Nephron (organoid): ENCODE measurements at regions not wholly inside any gene's neighbourhood (a gene's known extent, or its start where the extent isn't known, plus 50 kb on each side); places are given as distances from the start of the nearest gene placed in this dataset.

Experiments
- H3K27ac Mint-ChIP-seq, 3 experiments: 2 replicates each; pipeline ENCODE4 v1.8.0; 2020; ENCODE audit warnings: mixed read lengths in 3 of 3, mild to moderate bottlenecking in 2 of 3, moderate library complexity in 1 of 3
- H3K27me3 Mint-ChIP-seq: 2 replicates; pipeline ENCODE4 v1.8.0; 2021; ENCODE audit warnings: low read depth, mild to moderate bottlenecking, moderate library complexity, mixed read lengths
- H3K36me3 Mint-ChIP-seq: 2 replicates; pipeline ENCODE4 v1.8.0; 2020; ENCODE audit warnings: low read depth, mixed read lengths
- H3K4me1 Mint-ChIP-seq: 2 replicates; pipeline ENCODE4 v1.8.0; 2020; ENCODE audit warnings: mixed read lengths
- H3K4me3 Mint-ChIP-seq, 3 experiments: 2 replicates each; pipeline ENCODE4 v1.8.0; 2020; ENCODE audit warnings: mild to moderate bottlenecking in 3 of 3, mixed read lengths in 3 of 3, moderate library complexity in 2 of 3
- H3K9me3 Mint-ChIP-seq: 2 replicates; pipeline ENCODE4 v1.8.0; 2020; ENCODE audit warnings: mixed read lengths
- TF ChIP-seq, protein P1 (sequence below), 3 experiments: fragments of 200-600 bp; sonication (generic); IDR thresholded peaks; one replicate each; pipeline ENCODE4 v1.5.0; 2021; ENCODE audit warnings: antibody characterized with exemption in 3 of 3; ENCODE audit not compliant: unreplicated experiment in 3 of 3

GRCh38 chr17:73799781-73800627 lies 155.8 kb upstream of the SDK2 start:
- no peaks in the 10 kb centered on the region for H3K36me3 Mint-ChIP-seq

DNA sequence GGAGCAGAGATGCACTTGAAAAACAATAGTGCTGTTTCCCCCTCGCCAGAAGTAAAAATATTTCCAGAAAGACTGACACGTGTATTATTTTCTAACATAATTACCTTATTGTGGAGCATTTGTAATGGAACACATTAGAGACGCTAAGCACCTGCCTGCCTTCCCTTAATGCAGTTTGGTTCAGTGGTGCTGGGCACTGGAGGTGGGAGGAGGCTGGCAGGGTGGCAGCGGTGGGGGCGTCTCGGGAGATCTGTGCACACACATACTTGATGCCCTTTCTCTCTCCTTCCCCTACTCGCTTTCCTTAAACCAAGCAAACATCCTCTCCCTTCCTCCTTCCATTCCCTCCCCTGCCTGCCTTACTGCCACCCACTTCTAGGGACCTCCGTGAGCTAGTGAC lies 156.6 kb upstream of the SDK2 start:
- TF ChIP-seq, protein P1, sequence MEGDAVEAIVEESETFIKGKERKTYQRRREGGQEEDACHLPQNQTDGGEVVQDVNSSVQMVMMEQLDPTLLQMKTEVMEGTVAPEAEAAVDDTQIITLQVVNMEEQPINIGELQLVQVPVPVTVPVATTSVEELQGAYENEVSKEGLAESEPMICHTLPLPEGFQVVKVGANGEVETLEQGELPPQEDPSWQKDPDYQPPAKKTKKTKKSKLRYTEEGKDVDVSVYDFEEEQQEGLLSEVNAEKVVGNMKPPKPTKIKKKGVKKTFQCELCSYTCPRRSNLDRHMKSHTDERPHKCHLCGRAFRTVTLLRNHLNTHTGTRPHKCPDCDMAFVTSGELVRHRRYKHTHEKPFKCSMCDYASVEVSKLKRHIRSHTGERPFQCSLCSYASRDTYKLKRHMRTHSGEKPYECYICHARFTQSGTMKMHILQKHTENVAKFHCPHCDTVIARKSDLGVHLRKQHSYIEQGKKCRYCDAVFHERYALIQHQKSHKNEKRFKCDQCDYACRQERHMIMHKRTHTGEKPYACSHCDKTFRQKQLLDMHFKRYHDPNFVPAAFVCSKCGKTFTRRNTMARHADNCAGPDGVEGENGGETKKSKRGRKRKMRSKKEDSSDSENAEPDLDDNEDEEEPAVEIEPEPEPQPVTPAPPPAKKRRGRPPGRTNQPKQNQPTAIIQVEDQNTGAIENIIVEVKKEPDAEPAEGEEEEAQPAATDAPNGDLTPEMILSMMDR (IDR thresholded peaks at IDR 0.05; ENCODE audit: unreplicated experiment in 3 of 3): no peak
- Mint-ChIP-seq H3K4me3 (no peak overlapping the region), H3K9me3 (peaks cover 13% of the 10 kb centered on the region), H3K27ac (no peak overlapping the region), H3K4me1 (peaks cover 21% of the 10 kb centered on the region), H3K27me3 (peaks cover 37% of the 10 kb centered on the region), H3K36me3 (peaks cover 4% of the 10 kb centered on the region)

More at GRCh38 chr17:73799781-73800627, 155.8 kb upstream of the SDK2 start:
- Mint-ChIP-seq H3K27ac (no peak overlapping the region), H3K4me3 (no peak overlapping the region), H3K4me1 (peaks cover 21% of the 10 kb centered on the region), H3K27me3 (peaks cover 36% of the 10 kb centered on the region), H3K9me3 (peaks cover 4% of the 10 kb centered on the region)
- TF ChIP-seq, protein P1 (IDR thresholded peaks at IDR 0.05; ENCODE audit: unreplicated experiment in 3 of 3): no peak

DNA sequence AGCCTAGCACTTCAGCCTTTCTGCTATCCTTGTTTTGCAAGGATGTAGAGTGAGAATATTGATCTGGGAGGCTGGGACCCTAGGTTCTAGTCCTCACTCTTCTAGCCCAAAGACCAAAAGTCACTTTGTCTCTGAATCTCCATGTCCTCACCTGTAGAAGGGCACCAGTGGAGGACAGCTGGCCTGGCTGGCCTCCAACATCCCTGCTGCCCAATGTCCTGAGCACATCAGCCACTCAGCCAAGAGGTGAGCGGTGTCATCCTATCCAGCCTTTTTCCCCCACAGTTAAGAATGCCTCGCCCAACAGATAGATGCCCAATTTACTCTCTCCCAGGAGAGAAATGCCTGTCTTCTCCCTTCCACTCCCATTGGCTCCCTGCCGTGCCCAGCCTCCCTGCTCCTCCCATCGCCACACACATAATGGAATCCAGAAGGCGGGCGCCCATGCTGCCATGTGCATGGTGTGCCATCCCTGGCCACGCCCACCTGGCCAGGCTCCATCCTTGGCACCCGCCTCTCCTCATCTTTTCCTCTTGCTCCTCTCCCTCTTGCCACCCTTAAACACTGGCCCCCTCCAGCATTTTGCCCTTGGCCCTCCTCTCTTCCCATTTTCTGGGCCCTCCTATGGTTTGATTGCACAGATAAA lies 157.3 kb upstream of the SDK2 start:
- H3K27ac Mint-ChIP-seq: no peak overlapping the region
- H3K27me3 Mint-ChIP-seq: peaks cover 37% of the 10 kb centered on the region
- H3K36me3 Mint-ChIP-seq: peaks cover 4% of the 10 kb centered on the region

DNA sequence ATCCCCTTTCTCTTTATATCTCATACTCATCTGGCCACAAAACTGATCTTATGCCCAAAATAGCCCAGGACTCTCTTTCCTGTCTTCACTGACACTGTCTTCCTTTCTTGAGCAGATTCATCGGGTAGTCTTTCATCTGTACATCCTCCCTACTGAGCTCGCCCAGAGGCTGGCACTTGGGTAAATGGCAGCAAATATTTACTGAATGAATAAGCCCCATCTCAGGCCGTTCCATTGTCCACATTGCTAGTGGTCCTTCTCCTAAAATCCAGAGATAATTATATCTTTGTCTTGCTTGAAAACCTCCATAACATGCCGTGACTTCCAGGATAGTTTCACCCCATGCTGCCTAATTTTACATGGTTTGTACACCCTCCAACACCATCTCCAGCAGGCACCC lies 158.1 kb upstream of the SDK2 start:
- Mint-ChIP-seq H3K27me3 (peaks cover 40% of the 10 kb centered on the region), H3K9me3 (peaks cover 17% of the 10 kb centered on the region)
- TF ChIP-seq, protein P1 (IDR thresholded peaks at IDR 0.05; ENCODE audit: unreplicated experiment in 3 of 3): no peak

More for the DNA sequence above, 157.3 kb upstream of the SDK2 start:
- peaks cover 13% of the 10 kb centered on the region for H3K9me3 Mint-ChIP-seq
- no peak overlapping the region for H3K4me3 Mint-ChIP-seq
- TF ChIP-seq, protein P1 (IDR thresholded peaks at IDR 0.05; ENCODE audit: unreplicated experiment in 3 of 3): no peak
- peaks cover 21% of the 10 kb centered on the region for H3K4me1 Mint-ChIP-seq

GRCh38 chr17:73802871-73803270 lies 158.6 kb upstream of the SDK2 start:
- Mint-ChIP-seq H3K27me3 (peaks cover 40% of the 10 kb centered on the region), H3K27ac (no peak overlapping the region), H3K36me3 (peaks cover 4% of the 10 kb centered on the region), H3K4me3 (no peak overlapping the region), H3K9me3 (peaks cover 18% of the 10 kb centered on the region), H3K4me1 (peaks cover 14% of the 10 kb centered on the region)
- TF ChIP-seq, protein P1 (IDR thresholded peaks at IDR 0.05; ENCODE audit: unreplicated experiment in 3 of 3): no peak

More for the DNA sequence above, 158.1 kb upstream of the SDK2 start:
- H3K4me1 Mint-ChIP-seq: peaks cover 16% of the 10 kb centered on the region
- H3K4me3 Mint-ChIP-seq: no peak overlapping the region
- peaks cover 4% of the 10 kb centered on the region for H3K36me3 Mint-ChIP-seq
- H3K27ac Mint-ChIP-seq: no peak overlapping the region
